ENCODE measurements at regions not wholly inside any gene's neighbourhood (a gene's known extent, or its start where the extent isn't known, plus 50 kb on each side); places are given as distances from the start of the nearest gene placed in this dataset.

DNA sequence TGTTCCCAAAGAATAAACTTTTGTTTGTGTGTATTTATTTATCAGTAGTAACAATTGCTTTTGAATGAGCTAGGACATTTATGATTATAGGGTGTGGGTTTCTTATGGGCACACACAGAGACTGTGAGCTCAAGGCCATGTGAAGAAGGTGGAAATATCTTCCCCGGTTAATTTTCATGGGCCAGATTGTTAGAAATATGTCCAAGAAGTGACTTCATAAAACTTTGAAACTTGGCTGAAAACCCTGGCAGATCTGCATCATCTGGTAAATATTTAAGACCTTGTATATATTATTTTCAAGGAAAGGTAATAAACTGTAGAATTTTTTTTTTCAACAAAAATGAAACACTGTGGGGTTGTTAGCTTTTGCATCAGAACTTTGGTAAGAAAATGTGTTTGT, 53.5 kb upstream of the RNU6-8 start:
- H3K4ac ChIP-seq (replicated peaks; ENCODE audit: insufficient read length, low read depth, low read length): no peak overlapping the region
- H3K27ac ChIP-seq (ENCODE audit: low read depth, low read length): no peak overlapping the region
- H4K91ac ChIP-seq (replicated peaks; ENCODE audit: insufficient read length, low read length): no peak overlapping the region
- H3K9ac ChIP-seq (replicated peaks in 1 of 4; ENCODE audit: extremely low read depth in 1 of 4, low read depth in 3 of 4, low read length in 3 of 4): no peak overlapping the region
- H3K4me1 ChIP-seq (replicated peaks in 1 of 4; ENCODE audit: control insufficient read depth in 3 of 4, insufficient read depth in 4 of 4, low read length in 3 of 4): no peaks in the 10 kb centered on the region; a peak in 1 of 7 replicates
- no peak overlapping the region for H3K14ac ChIP-seq (ENCODE audit: insufficient read length)
- no peaks in the 10 kb centered on the region for H3K9me3 ChIP-seq (ENCODE audit: insufficient read depth in 2 of 2, low read depth in 1 of 2, low read length in 1 of 2)
- H3K79me2 ChIP-seq (ENCODE audit: control insufficient read depth in 1 of 2, insufficient read depth in 2 of 2, low read length in 2 of 2): no peaks in the 10 kb centered on the region
- no peak overlapping the region for H2AFZ ChIP-seq (ENCODE audit: low read length)
- H3K79me1 ChIP-seq (ENCODE audit: low read depth, low read length): no peaks in the 10 kb centered on the region
- 89% methylated on average over 1 of the region's 1 CpG; no CpG with 5 or more reads in 1 of the 2 experiments for WGBS, 2 experiments (ENCODE audit: extremely low coverage in 1 of 2, insufficient coverage in 1 of 2, insufficient read length in 1 of 2, insufficient replicate concordance in 2 of 2, low coverage in 1 of 2, low lambda C conversion rate in 2 of 2, missing lambda C conversion rate in 1 of 2)
- no peak overlapping the region for H2BK12ac ChIP-seq (ENCODE audit: low read depth, low read length)
- no peak overlapping the region for H4K5ac ChIP-seq (ENCODE audit: insufficient read length, low read depth, low read length)
- no peak overlapping the region for H2BK5ac ChIP-seq (ENCODE audit: low read depth, low read length)
- H2AK5ac ChIP-seq (ENCODE audit: low read depth, low read length): no peak overlapping the region
- H3K18ac ChIP-seq (ENCODE audit: extremely low read depth, low read length): no peak overlapping the region
- H2BK15ac ChIP-seq (ENCODE audit: low read length): no peak overlapping the region
- no peaks in the 10 kb centered on the region for H3K27me3 ChIP-seq (replicated peaks in 1 of 4; ENCODE audit: control insufficient read depth in 3 of 4, extremely low read depth in 1 of 4, insufficient read depth in 3 of 4, low read length in 3 of 4)
- no peak for DNase-seq (ENCODE audit: low read depth in 1 of 2, low spot score in 2 of 2)
- ChIA-PET POLR2A (ENCODE audit: partially characterized antibody) (no interaction called here), CTCF (ENCODE audit: partially characterized antibody) (interaction anchor here (0.6 to 1.0 kb wide), 2 partner anchors 123 to 210 kb away, joined by 3 to 4 read pairs; no protein-coding TSS in a partner anchor)
- H4K20me1 ChIP-seq (replicated peaks in 1 of 2; ENCODE audit: control insufficient read depth in 1 of 2, insufficient read depth in 2 of 2, low read length in 2 of 2): no peaks in the 10 kb centered on the region
- no peak overlapping the region for H2BK20ac ChIP-seq (ENCODE audit: low read length)
- H3K36me3 ChIP-seq (ENCODE audit: control insufficient read depth in 2 of 4, insufficient read depth in 4 of 4, low read length in 3 of 4): no peaks in the 10 kb centered on the region
- no peaks in the 10 kb centered on the region for H3K23me2 ChIP-seq (ENCODE audit: low read depth, low read length)
- no peak overlapping the region for H4K8ac ChIP-seq (ENCODE audit: extremely low read depth, insufficient read depth, low read length)
- no peak for FAIRE-seq
- H3K4me2 ChIP-seq (ENCODE audit: insufficient read depth in 1 of 2, low read depth in 2 of 2, low read length in 2 of 2): no peak overlapping the region
- no peak overlapping the region for H3K4me3 ChIP-seq (ENCODE audit: extremely low read depth in 1 of 4, insufficient read depth in 2 of 4, low read depth in 3 of 4, low read length in 4 of 4)
- no peak overlapping the region for H2BK120ac ChIP-seq (replicated peaks; ENCODE audit: low read depth, low read length)
- no peak overlapping the region for H3K23ac ChIP-seq (ENCODE audit: insufficient read length)
- no peak overlapping the region for H3K56ac ChIP-seq (replicated peaks; ENCODE audit: insufficient read length, low read depth, low read length)
- TF ChIP-seq, protein P1, sequence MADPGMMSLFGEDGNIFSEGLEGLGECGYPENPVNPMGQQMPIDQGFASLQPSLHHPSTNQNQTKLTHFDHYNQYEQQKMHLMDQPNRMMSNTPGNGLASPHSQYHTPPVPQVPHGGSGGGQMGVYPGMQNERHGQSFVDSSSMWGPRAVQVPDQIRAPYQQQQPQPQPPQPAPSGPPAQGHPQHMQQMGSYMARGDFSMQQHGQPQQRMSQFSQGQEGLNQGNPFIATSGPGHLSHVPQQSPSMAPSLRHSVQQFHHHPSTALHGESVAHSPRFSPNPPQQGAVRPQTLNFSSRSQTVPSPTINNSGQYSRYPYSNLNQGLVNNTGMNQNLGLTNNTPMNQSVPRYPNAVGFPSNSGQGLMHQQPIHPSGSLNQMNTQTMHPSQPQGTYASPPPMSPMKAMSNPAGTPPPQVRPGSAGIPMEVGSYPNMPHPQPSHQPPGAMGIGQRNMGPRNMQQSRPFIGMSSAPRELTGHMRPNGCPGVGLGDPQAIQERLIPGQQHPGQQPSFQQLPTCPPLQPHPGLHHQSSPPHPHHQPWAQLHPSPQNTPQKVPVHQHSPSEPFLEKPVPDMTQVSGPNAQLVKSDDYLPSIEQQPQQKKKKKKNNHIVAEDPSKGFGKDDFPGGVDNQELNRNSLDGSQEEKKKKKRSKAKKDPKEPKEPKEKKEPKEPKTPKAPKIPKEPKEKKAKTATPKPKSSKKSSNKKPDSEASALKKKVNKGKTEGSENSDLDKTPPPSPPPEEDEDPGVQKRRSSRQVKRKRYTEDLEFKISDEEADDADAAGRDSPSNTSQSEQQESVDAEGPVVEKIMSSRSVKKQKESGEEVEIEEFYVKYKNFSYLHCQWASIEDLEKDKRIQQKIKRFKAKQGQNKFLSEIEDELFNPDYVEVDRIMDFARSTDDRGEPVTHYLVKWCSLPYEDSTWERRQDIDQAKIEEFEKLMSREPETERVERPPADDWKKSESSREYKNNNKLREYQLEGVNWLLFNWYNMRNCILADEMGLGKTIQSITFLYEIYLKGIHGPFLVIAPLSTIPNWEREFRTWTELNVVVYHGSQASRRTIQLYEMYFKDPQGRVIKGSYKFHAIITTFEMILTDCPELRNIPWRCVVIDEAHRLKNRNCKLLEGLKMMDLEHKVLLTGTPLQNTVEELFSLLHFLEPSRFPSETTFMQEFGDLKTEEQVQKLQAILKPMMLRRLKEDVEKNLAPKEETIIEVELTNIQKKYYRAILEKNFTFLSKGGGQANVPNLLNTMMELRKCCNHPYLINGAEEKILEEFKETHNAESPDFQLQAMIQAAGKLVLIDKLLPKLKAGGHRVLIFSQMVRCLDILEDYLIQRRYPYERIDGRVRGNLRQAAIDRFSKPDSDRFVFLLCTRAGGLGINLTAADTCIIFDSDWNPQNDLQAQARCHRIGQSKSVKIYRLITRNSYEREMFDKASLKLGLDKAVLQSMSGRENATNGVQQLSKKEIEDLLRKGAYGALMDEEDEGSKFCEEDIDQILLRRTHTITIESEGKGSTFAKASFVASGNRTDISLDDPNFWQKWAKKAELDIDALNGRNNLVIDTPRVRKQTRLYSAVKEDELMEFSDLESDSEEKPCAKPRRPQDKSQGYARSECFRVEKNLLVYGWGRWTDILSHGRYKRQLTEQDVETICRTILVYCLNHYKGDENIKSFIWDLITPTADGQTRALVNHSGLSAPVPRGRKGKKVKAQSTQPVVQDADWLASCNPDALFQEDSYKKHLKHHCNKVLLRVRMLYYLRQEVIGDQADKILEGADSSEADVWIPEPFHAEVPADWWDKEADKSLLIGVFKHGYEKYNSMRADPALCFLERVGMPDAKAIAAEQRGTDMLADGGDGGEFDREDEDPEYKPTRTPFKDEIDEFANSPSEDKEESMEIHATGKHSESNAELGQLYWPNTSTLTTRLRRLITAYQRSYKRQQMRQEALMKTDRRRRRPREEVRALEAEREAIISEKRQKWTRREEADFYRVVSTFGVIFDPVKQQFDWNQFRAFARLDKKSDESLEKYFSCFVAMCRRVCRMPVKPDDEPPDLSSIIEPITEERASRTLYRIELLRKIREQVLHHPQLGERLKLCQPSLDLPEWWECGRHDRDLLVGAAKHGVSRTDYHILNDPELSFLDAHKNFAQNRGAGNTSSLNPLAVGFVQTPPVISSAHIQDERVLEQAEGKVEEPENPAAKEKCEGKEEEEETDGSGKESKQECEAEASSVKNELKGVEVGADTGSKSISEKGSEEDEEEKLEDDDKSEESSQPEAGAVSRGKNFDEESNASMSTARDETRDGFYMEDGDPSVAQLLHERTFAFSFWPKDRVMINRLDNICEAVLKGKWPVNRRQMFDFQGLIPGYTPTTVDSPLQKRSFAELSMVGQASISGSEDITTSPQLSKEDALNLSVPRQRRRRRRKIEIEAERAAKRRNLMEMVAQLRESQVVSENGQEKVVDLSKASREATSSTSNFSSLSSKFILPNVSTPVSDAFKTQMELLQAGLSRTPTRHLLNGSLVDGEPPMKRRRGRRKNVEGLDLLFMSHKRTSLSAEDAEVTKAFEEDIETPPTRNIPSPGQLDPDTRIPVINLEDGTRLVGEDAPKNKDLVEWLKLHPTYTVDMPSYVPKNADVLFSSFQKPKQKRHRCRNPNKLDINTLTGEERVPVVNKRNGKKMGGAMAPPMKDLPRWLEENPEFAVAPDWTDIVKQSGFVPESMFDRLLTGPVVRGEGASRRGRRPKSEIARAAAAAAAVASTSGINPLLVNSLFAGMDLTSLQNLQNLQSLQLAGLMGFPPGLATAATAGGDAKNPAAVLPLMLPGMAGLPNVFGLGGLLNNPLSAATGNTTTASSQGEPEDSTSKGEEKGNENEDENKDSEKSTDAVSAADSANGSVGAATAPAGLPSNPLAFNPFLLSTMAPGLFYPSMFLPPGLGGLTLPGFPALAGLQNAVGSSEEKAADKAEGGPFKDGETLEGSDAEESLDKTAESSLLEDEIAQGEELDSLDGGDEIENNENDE (IDR thresholded peaks at IDR 0.05; ENCODE audit: insufficient replicate concordance, low read length): no peak

Measured in H1 (cell line).